ENCODE measurements at regions not wholly inside any gene's neighbourhood (a gene's known extent, or its start where the extent isn't known, plus 50 kb on each side); places are given as distances from the start of the nearest gene placed in this dataset.

DNA sequence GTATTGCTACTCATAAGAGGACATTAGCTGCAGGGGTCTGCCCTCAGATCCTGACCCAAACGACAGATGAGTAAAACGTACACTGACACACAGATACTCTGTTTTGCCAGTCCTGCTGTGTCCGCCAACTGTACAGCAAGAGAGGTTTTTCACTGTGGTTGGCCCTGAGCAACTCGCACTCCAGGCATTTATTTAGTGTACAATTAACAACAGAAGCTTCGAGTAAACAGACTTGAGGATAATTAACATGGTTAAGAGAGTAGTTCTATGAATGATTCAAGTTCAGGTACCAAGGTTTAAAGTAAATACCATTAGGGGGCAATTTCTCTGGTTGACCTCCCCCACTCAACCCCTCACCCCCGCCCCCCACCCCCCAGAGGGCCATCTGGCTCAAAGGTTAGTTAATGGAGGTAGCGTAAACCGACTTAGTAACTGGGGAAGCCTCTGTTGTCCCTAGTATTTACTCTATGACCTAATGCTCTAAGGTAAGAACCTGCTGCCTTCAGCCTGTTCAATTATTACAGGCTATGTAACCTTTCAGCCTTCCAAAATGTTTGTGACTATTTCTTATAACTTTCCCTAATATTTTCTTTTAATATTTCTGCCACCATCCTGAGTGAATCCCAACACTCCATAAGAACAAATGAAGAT, 103.9 kb upstream of the XIRP2 start (continued):
- TF ChIP-seq, protein P1, sequence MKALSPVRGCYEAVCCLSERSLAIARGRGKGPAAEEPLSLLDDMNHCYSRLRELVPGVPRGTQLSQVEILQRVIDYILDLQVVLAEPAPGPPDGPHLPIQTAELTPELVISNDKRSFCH (CRISPR knock-in tag; IDR thresholded peaks at IDR 0.05), result no peak
- TF ChIP-seq, protein P1 (tag; IDR thresholded peaks at IDR 0.05), result no peak

DNA sequence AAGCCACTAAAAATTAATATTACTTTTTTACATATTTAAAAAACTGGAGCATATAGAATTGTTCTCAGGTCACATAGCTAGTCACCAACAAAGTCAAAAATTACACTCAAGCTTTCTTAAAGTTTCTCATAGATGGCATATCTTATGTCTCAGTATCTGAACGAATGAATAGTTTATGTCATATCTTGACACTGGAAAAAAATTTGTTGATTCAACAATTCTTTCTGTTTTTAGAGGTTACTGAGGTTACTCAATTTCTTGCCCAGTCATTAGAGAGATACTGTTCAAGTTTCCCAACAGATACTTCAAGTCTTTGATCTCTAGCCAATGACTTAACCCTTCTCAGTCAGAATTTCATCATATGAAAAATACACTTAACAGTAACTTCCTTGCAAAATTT, 113.1 kb upstream of the XIRP2 start:
- no peak overlapping the region for H3K4me2 ChIP-seq (ENCODE audit: insufficient read depth, low read length)
- no peak overlapping the region for H2AFZ ChIP-seq (ENCODE audit: low read depth, low read length)
- no peaks in the 10 kb centered on the region for H3K27me3 ChIP-seq (ENCODE audit: control insufficient read depth in 2 of 2, insufficient read depth in 2 of 2, low read length in 2 of 2)
- in situ Hi-C loops (cut with MboI) (no loop called here), intact Hi-C loops (cut with micrococcal nuclease) (no loop called here)
- H3K79me2 ChIP-seq (ENCODE audit: control insufficient read depth, insufficient read depth, low read length), result no peaks in the 10 kb centered on the region
- H3K4me3 ChIP-seq, result no peak overlapping the region
- H3K27ac ChIP-seq (ENCODE audit: extremely low read depth, low read depth, low read length), result no peak overlapping the region
- no peaks in the 10 kb centered on the region for H3K4me1 ChIP-seq (replicated peaks in 1 of 2; ENCODE audit: control insufficient read depth in 2 of 2, insufficient read depth in 2 of 2, low read length in 2 of 2)
- DNase-seq (ENCODE audit: extremely low read depth in 1 of 4, low spot score in 3 of 4) (no peak), FAIRE-seq (no peak), ATAC-seq (no peak)
- H3K9ac ChIP-seq (ENCODE audit: insufficient read depth in 1 of 2, low read depth in 2 of 2, low read length in 2 of 2), result no peak overlapping the region
- no peaks in the 10 kb centered on the region for H3K9me3 ChIP-seq (replicated peaks; ENCODE audit: control insufficient read depth, insufficient read depth, low read depth, low read length)
- H3K9me1 ChIP-seq (ENCODE audit: control insufficient read depth, insufficient read depth, low read length), result no peaks in the 10 kb centered on the region
- ChIA-PET POLR2A (no interaction called here), CTCF (ENCODE audit: low intra/inter-chr PET ratio) (no interaction called here)
- WGBS (ENCODE audit: insufficient coverage, low coverage, missing lambda C conversion rate), result 5% methylated on average over 1 of the region's 1 CpG
- no peaks in the 10 kb centered on the region for H3K36me3 ChIP-seq (ENCODE audit: control insufficient read depth, insufficient read depth, low read length)
- no TSS peak for BruUV-seq (replicated peaks)
- no peaks in the 10 kb centered on the region for H4K20me1 ChIP-seq (replicated peaks; ENCODE audit: control insufficient read depth, insufficient read depth, low read length)
- TF ChIP-seq SMAD1 (IDR thresholded peaks at IDR 0.05; ENCODE audit: low read depth, low read length, partially characterized antibody) (no peak), CEBPB (tag; IDR thresholded peaks at IDR 0.05) (no peak), PHTF2 (CRISPR knock-in tag; IDR thresholded peaks at IDR 0.05) (no peak), ZNF316 (IDR thresholded peaks at IDR 0.05) (peak; percentile 40; the same call in 1 of the 2 replicates), ZNF324 (CRISPR knock-in tag; IDR thresholded peaks at IDR 0.05) (no peak), HLTF (IDR thresholded peaks at IDR 0.05) (no peak), ZNF561 (CRISPR knock-in tag; conservative IDR thresholded peaks at IDR 0.05) (no peak)
- TF ChIP-seq, protein P2, sequence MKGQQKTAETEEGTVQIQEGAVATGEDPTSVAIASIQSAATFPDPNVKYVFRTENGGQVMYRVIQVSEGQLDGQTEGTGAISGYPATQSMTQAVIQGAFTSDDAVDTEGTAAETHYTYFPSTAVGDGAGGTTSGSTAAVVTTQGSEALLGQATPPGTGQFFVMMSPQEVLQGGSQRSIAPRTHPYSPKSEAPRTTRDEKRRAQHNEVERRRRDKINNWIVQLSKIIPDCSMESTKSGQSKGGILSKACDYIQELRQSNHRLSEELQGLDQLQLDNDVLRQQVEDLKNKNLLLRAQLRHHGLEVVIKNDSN (CRISPR knock-in tag; IDR thresholded peaks at IDR 0.05), result no peak

All from K562 (cell line).